ENCODE measurements at regions not wholly inside any gene's neighbourhood (a gene's known extent, or its start where the extent isn't known, plus 50 kb on each side); places are given as distances from the start of the nearest gene placed in this dataset.

DNA sequence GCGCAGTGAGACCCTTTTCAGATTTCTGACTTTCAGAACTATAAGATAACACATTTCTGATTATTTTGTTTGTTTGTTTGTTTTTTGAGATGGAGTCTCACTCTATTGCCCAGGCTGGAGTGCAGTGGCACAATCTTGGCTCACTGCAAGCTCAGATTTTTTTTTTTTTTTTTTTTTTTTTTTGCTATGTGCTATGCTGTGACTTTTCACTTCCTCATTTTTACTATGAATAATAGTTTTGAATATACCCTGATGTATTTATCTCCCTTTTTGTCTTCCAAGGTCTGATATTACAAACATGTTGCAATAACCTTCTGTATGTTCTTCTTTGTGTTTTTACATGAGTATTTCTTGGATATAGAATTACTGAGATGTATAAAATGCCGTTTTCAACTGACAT is 658.7 kb upstream of the SEL1L start:
- no peaks in the 10 kb centered on the region for H3K36me3 ChIP-seq (ENCODE audit: insufficient read depth, low read length)

DNA sequence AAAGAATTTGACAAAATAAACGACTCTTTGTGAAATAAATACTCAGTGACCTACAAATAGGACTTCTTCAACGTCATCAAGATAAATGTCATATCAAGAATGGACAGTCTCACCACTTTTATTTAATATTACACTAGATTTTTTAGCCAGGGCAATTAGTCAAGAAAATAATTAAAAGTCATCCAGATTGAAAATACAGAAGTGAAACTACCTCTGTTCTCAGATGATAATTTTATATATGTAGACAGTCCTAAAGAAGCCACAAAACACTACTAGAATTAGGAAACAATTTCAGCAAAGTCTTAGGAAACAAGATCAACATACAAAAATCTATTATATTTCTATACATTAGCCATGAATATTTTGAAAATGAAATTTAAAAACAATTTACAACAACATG is 689.6 kb upstream of the SEL1L start:
- no peak overlapping the region for H3K4me3 ChIP-seq (ENCODE audit: low read depth, low read length)
- no peak overlapping the region for H3K27ac ChIP-seq (ENCODE audit: low read depth, low read length)

More for the DNA sequence above, 658.7 kb upstream of the SEL1L start:
- Histone ChIP-seq H3K27me3 (ENCODE audit: insufficient read depth, low read length) (no peaks in the 10 kb centered on the region), H3K4me1 (ENCODE audit: control insufficient read depth, insufficient read depth, low read length, unreplicated experiment) (no peaks in the 10 kb centered on the region), H2AFZ (ENCODE audit: low read length, unreplicated experiment) (no peak overlapping the region), H3K4me3 (ENCODE audit: low read depth, low read length) (no peak overlapping the region), H3K27ac (ENCODE audit: low read depth, low read length) (no peak overlapping the region), H3K79me2 (ENCODE audit: control insufficient read depth, insufficient read depth, low read length, unreplicated experiment) (no peaks in the 10 kb centered on the region)

DNA sequence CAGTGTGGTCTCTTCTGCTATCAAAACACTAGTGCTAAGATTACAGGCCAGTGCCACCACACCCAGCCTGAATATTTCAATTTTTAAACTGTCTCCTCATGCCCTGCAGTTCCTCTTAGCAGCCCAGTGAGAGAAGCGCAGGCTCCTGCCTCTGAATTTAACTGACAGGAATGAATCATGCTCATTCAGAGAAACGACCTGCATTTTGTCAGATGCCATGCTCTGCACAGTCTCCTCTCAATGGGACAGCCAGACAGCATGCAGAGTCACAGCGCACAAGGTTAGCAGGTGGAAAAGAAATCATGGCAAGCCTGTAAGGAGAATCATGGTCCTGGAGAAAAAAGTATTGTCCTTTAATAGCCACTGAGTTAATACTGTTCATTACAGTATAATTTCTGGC is 691.0 kb upstream of the SEL1L start:
- H3K27me3 ChIP-seq (ENCODE audit: insufficient read depth, low read length) = no peaks in the 10 kb centered on the region
- no peaks in the 10 kb centered on the region for H3K4me1 ChIP-seq (ENCODE audit: control insufficient read depth, insufficient read depth, low read length, unreplicated experiment)
- no peak overlapping the region for H3K27ac ChIP-seq (ENCODE audit: low read depth, low read length)
- H3K79me2 ChIP-seq (ENCODE audit: control insufficient read depth, insufficient read depth, low read length, unreplicated experiment) = no peaks in the 10 kb centered on the region
- H2AFZ ChIP-seq (ENCODE audit: low read length, unreplicated experiment) = no peak overlapping the region
- no peaks in the 10 kb centered on the region for H3K36me3 ChIP-seq (ENCODE audit: insufficient read depth, low read length)
- H3K4me3 ChIP-seq (ENCODE audit: low read depth, low read length) = no peak overlapping the region

More for the DNA sequence above, 689.6 kb upstream of the SEL1L start:
- Histone ChIP-seq H3K79me2 (ENCODE audit: control insufficient read depth, insufficient read depth, low read length, unreplicated experiment) (no peaks in the 10 kb centered on the region), H3K27me3 (ENCODE audit: insufficient read depth, low read length) (no peaks in the 10 kb centered on the region), H3K36me3 (ENCODE audit: insufficient read depth, low read length) (no peaks in the 10 kb centered on the region), H2AFZ (ENCODE audit: low read length, unreplicated experiment) (no peak overlapping the region), H3K4me1 (ENCODE audit: control insufficient read depth, insufficient read depth, low read length, unreplicated experiment) (no peaks in the 10 kb centered on the region)

DNA sequence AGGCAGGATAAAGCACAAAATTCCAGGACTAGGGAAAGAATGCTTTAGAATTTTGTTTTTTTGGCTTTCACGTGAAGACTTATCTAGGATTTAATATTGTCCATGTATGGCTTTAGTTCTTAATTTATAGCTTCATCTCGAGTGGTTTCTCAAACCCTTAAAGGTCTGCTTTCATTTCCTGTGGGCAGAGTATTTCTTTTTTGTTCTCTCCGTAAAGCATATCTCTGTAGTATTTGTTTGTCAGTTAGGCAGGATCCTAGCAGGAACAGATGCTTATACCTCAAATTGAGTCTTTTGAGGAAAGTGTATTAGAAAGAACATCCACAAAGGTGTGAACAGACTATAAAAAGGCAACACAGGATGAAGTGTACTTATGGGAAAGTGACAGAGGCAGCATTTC is 697.1 kb upstream of the SEL1L start:
- Histone ChIP-seq H3K36me3 (ENCODE audit: insufficient read depth, low read length) (no peaks in the 10 kb centered on the region), H3K27me3 (ENCODE audit: insufficient read depth, low read length) (no peaks in the 10 kb centered on the region), H3K27ac (ENCODE audit: low read depth, low read length) (no peak overlapping the region), H3K4me3 (ENCODE audit: low read depth, low read length) (no peak overlapping the region), H2AFZ (ENCODE audit: low read length, unreplicated experiment) (no peak overlapping the region), H3K4me1 (ENCODE audit: control insufficient read depth, insufficient read depth, low read length, unreplicated experiment) (no peaks in the 10 kb centered on the region), H3K79me2 (ENCODE audit: control insufficient read depth, insufficient read depth, low read length, unreplicated experiment) (no peaks in the 10 kb centered on the region)

DNA sequence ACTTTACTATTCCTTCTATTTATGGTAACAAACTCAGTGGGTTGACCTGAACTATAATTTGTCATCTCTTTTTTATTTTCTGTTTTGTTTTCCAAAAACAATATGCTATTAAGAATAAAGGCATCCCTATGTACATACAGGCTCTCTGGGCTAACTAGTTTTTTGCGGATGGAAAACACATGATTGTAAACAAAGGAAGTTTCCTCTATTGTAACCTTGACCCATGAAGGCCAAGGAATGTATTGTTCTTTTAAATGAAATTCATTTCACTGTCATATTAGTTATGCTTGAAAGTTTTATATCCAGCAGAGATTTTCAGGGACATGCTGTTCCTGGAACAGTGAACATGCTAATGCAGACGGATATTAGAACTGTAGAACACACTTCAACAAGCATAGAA is 705.0 kb upstream of the SEL1L start:
- no peak overlapping the region for H2AFZ ChIP-seq (ENCODE audit: low read length, unreplicated experiment)
- no peak overlapping the region for H3K4me3 ChIP-seq (ENCODE audit: low read depth, low read length)
- H3K27me3 ChIP-seq (ENCODE audit: insufficient read depth, low read length) = no peaks in the 10 kb centered on the region
- no peak overlapping the region for H3K27ac ChIP-seq (ENCODE audit: low read depth, low read length)
- H3K79me2 ChIP-seq (ENCODE audit: control insufficient read depth, insufficient read depth, low read length, unreplicated experiment) = no peaks in the 10 kb centered on the region
- H3K4me1 ChIP-seq (ENCODE audit: control insufficient read depth, insufficient read depth, low read length, unreplicated experiment) = no peaks in the 10 kb centered on the region
- no peaks in the 10 kb centered on the region for H3K36me3 ChIP-seq (ENCODE audit: insufficient read depth, low read length)

DNA sequence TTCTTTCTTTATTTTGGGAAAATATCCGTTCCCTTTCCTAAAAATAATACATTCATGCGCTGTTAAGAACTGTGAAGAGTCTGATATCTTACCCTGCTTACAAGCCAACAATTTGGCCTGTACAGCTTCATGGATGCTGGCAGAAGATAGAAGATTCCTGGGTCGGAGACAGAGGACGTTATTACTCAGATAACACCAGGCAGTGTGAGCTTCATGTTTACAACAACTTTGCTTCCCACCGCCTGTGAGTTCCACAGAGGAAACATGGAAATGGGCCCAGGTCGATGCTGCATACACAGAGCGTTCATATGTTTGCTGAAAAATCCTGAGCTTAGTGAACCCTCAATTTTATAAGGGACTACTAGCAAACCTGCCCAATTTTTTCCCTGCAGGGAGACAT is 705.6 kb upstream of the SEL1L start:
- Histone ChIP-seq H3K79me2 (ENCODE audit: control insufficient read depth, insufficient read depth, low read length, unreplicated experiment) (no peaks in the 10 kb centered on the region), H2AFZ (ENCODE audit: low read length, unreplicated experiment) (no peak overlapping the region), H3K36me3 (ENCODE audit: insufficient read depth, low read length) (no peaks in the 10 kb centered on the region), H3K4me3 (ENCODE audit: low read depth, low read length) (no peak overlapping the region), H3K4me1 (ENCODE audit: control insufficient read depth, insufficient read depth, low read length, unreplicated experiment) (no peaks in the 10 kb centered on the region), H3K27ac (ENCODE audit: low read depth, low read length) (no peak overlapping the region), H3K27me3 (ENCODE audit: insufficient read depth, low read length) (no peaks in the 10 kb centered on the region)

DNA sequence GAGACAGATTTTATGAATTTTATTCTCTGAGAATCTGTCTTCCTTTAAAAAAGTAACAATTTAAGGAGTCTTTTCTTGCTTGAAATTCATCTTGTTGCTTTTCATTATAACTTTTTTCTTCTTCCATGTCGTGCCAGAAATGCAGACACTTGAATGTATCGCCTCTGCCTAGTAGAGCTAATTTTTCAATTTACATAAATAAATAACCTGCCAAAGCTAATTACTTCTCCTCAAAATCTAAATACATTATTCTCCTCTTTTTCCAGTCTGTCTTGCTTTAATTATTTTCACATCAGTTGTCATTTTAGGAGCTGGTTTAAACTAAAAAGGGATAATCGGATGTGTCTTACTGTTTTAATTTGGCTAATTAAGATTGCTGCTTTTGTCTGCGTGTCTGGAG is 711.1 kb upstream of the SEL1L start:
- H3K27me3 ChIP-seq (ENCODE audit: insufficient read depth, low read length) = no peaks in the 10 kb centered on the region

DNA sequence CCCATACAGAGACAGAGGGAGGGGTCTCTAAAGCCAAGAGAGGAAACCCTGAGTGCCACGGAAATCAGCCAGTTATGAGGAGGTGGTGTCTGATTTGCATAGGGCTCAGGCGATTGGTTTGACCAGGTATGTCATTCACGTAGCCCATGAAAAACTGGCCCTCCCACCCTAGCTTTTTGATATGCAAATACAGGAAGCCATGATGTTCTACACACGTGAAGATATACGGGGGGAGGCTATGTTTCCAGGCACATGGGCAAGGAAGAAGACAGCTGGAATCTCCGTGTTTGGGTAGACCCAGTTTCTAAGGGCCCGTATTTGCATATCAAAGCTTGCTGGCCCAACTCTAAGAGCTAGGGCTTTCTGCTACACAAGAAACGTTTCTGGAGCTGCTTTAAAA is 717.8 kb upstream of the SEL1L start:
- Histone ChIP-seq H3K27me3 (ENCODE audit: insufficient read depth, low read length) (no peaks in the 10 kb centered on the region), H3K79me2 (ENCODE audit: control insufficient read depth, insufficient read depth, low read length, unreplicated experiment) (no peaks in the 10 kb centered on the region), H2AFZ (ENCODE audit: low read length, unreplicated experiment) (no peak overlapping the region), H3K4me1 (ENCODE audit: control insufficient read depth, insufficient read depth, low read length, unreplicated experiment) (no peaks in the 10 kb centered on the region), H3K4me3 (ENCODE audit: low read depth, low read length) (no peak overlapping the region), H3K27ac (ENCODE audit: low read depth, low read length) (no peak overlapping the region), H3K36me3 (ENCODE audit: insufficient read depth, low read length) (no peaks in the 10 kb centered on the region)

More for the DNA sequence above, 711.1 kb upstream of the SEL1L start:
- no peaks in the 10 kb centered on the region for H3K79me2 ChIP-seq (ENCODE audit: control insufficient read depth, insufficient read depth, low read length, unreplicated experiment)
- H2AFZ ChIP-seq (ENCODE audit: low read length, unreplicated experiment) = no peak overlapping the region
- H3K36me3 ChIP-seq (ENCODE audit: insufficient read depth, low read length) = no peaks in the 10 kb centered on the region
- no peak overlapping the region for H3K4me3 ChIP-seq (ENCODE audit: low read depth, low read length)
- no peak overlapping the region for H3K27ac ChIP-seq (ENCODE audit: low read depth, low read length)
- H3K4me1 ChIP-seq (ENCODE audit: control insufficient read depth, insufficient read depth, low read length, unreplicated experiment) = no peaks in the 10 kb centered on the region

DNA sequence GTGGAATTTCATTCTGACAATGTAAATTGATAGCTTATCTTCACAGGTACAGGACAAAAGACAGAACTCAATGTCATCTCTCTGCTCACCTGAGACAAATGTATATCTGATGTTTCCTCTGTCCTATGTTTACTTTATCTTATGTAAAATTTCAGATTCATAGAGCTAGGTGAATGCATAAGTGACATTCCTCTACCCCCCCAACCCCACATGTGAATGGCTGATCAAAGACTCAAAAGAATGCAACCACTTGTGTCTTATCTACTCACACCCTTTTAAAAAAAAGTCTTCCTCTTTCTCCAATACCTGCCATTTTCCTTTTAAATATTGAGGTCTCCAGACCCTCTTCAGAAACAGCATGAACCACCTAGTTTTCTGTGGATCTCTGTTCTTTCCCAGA is 736.6 kb upstream of the SEL1L start:
- H3K4me1 ChIP-seq (ENCODE audit: control insufficient read depth, insufficient read depth, low read length, unreplicated experiment) = no peaks in the 10 kb centered on the region
- no peak overlapping the region for H2AFZ ChIP-seq (ENCODE audit: low read length, unreplicated experiment)
- H3K36me3 ChIP-seq (ENCODE audit: insufficient read depth, low read length) = no peaks in the 10 kb centered on the region
- no peaks in the 10 kb centered on the region for H3K79me2 ChIP-seq (ENCODE audit: control insufficient read depth, insufficient read depth, low read length, unreplicated experiment)
- no peak overlapping the region for H3K27ac ChIP-seq (ENCODE audit: low read depth, low read length)
- H3K27me3 ChIP-seq (ENCODE audit: insufficient read depth, low read length) = no peaks in the 10 kb centered on the region
- H3K4me3 ChIP-seq (ENCODE audit: low read depth, low read length) = no peak overlapping the region

DNA sequence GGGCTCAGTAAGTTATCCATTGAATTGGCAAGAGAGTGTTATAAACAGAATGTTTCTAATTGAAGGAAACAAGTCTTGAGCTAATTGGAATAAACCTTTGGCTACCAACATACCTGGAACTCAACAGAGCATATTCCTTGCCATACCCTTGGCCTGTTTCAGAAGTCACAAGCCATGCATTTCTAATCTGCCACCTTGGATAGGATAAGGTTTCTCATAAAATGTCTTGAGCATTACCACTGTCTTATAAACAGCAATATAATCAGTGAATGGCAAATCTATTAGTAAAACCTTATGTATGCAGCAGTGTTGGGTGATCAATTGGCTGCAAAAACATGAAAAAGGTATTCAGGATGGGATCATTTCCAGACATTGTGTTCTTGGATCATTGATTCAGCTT is 765.2 kb upstream of the SEL1L start:
- H3K4me1 ChIP-seq (ENCODE audit: control insufficient read depth, insufficient read depth, low read length, unreplicated experiment) = no peaks in the 10 kb centered on the region
- H3K36me3 ChIP-seq (ENCODE audit: insufficient read depth, low read length) = no peaks in the 10 kb centered on the region
- H3K27me3 ChIP-seq (ENCODE audit: insufficient read depth, low read length) = no peaks in the 10 kb centered on the region
- no peaks in the 10 kb centered on the region for H3K79me2 ChIP-seq (ENCODE audit: control insufficient read depth, insufficient read depth, low read length, unreplicated experiment)
- H3K27ac ChIP-seq (ENCODE audit: low read depth, low read length) = no peak overlapping the region
- no peak overlapping the region for H2AFZ ChIP-seq (ENCODE audit: low read length, unreplicated experiment)
- H3K4me3 ChIP-seq (ENCODE audit: low read depth, low read length) = no peak overlapping the region

DNA sequence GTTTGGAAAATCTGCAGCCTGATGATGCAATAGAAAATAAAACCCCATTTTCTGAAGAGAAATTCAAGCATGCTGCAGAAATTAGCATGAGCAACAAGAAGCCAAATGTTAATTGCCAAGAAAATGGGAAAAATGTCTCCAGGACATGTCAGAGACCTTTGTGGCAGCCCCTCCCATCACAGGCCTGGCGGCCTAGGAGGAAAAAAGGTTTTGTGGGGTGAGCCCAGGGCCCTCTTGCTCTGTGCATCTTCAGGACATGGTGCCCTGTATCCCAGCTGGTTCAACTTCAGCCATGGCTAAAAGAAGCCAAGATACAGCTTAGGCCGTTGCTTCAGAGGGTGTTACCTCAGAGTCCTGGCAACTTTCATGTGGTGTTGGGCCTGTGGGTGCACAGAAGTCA is 775.5 kb upstream of the SEL1L start:
- Histone ChIP-seq H2AFZ (ENCODE audit: low read length, unreplicated experiment) (no peak overlapping the region), H3K36me3 (ENCODE audit: insufficient read depth, low read length) (no peaks in the 10 kb centered on the region), H3K27ac (ENCODE audit: low read depth, low read length) (no peak overlapping the region), H3K4me1 (ENCODE audit: control insufficient read depth, insufficient read depth, low read length, unreplicated experiment) (no peaks in the 10 kb centered on the region), H3K4me3 (ENCODE audit: low read depth, low read length) (no peak overlapping the region), H3K27me3 (ENCODE audit: insufficient read depth, low read length) (no peaks in the 10 kb centered on the region), H3K79me2 (ENCODE audit: control insufficient read depth, insufficient read depth, low read length, unreplicated experiment) (no peaks in the 10 kb centered on the region)

DNA sequence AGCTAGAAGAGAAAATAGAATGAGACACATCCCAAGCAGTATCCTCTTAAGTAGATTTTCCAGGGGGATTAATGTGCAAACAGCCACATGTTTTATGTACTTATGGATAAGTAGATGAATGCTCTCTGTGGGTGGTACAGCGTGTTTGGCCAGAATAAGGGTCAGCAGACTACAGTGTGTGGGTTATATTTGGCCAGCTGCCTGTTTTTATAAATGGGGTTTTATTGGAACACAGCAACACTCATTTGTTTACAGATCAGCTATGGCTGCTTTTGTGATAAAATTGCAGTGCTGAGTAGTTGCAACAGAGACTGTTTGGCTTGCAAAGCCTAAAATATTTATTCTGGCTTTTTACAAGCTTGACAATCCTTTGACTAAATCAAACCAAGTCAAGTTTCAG is 780.2 kb upstream of the SEL1L start:
- Histone ChIP-seq H3K27me3 (ENCODE audit: insufficient read depth, low read length) (no peaks in the 10 kb centered on the region), H3K36me3 (ENCODE audit: insufficient read depth, low read length) (no peaks in the 10 kb centered on the region), H3K4me3 (ENCODE audit: low read depth, low read length) (no peak overlapping the region), H2AFZ (ENCODE audit: low read length, unreplicated experiment) (no peak overlapping the region), H3K27ac (ENCODE audit: low read depth, low read length) (no peak overlapping the region), H3K4me1 (ENCODE audit: control insufficient read depth, insufficient read depth, low read length, unreplicated experiment) (no peaks in the 10 kb centered on the region), H3K79me2 (ENCODE audit: control insufficient read depth, insufficient read depth, low read length, unreplicated experiment) (no peaks in the 10 kb centered on the region)

Data from ACC112 (cell line).